ENCODE measurements at regions not wholly inside any gene's neighbourhood (a gene's known extent, or its start where the extent isn't known, plus 50 kb on each side); places are given as distances from the start of the nearest gene placed in this dataset.

DNA sequence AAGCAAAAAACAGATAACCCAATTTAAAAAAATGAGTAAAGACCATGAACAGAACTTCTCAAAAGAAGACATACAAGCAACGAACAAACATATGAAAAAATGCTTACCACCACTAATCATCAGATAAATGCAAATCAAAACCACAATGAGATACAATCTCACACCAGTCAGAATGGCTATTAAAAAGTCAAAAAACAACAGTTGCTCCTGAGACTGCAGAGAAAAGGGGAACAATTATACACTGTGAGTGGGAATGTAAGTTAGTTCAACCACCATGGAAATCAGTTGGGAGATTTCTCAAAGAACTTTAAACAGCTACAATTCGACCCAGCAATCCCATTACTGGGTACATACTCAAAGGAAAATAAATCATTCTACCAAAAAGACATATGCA, 131.6 kb downstream of the PTGER3 start:
- no CpG with 5 or more reads among the region's 2 CpGs for WGBS (ENCODE audit: insufficient coverage, insufficient read length)
- H3K9me3 ChIP-seq (ENCODE audit: control insufficient read depth, insufficient read depth, low read length): no peaks in the 10 kb centered on the region
- H3K27me3 ChIP-seq (ENCODE audit: control insufficient read depth, insufficient read depth, low read length): no peaks in the 10 kb centered on the region
- DNase-seq (ENCODE audit: low read depth, low spot score): no peak
- H3K4me1 ChIP-seq (ENCODE audit: control insufficient read depth, insufficient read depth, low read length): no peaks in the 10 kb centered on the region
- H3K27ac ChIP-seq (ENCODE audit: low read length): no peak overlapping the region
- H3K4me3 ChIP-seq (ENCODE audit: low read length): no peak overlapping the region
- H3K36me3 ChIP-seq (ENCODE audit: control insufficient read depth, insufficient read depth, low read length): no peaks in the 10 kb centered on the region

- no peak overlapping the region for H3K27ac ChIP-seq (ENCODE audit: low read length)
- whole genome bisulfite sequencing (ENCODE audit: insufficient coverage, insufficient read length): no CpG with 5 or more reads among the region's 1 CpG
- no peaks in the 10 kb centered on the region for H3K4me1 ChIP-seq (ENCODE audit: control insufficient read depth, insufficient read depth, low read length)
Measured at GRCh38 chr1:70919706-70920323, 127.8 kb downstream of the PTGER3 start.

More at GRCh38 chr1:70919706-70920323, 127.8 kb downstream of the PTGER3 start:
- no peak for DNase-seq (ENCODE audit: low read depth, low spot score)
- H3K9me3 ChIP-seq (ENCODE audit: control insufficient read depth, insufficient read depth, low read length): no peaks in the 10 kb centered on the region
- no peaks in the 10 kb centered on the region for H3K27me3 ChIP-seq (ENCODE audit: control insufficient read depth, insufficient read depth, low read length)
- H3K4me3 ChIP-seq (ENCODE audit: low read length): no peak overlapping the region
- H3K36me3 ChIP-seq (ENCODE audit: control insufficient read depth, insufficient read depth, low read length): no peaks in the 10 kb centered on the region
